Activated B cell treated with CpG ODN at 0.5 μM for 24 hours (primary cell): ENCODE measurements at regions not wholly inside any gene's neighbourhood (a gene's known extent, or its start where the extent isn't known, plus 50 kb on each side); places are given as distances from the start of the nearest gene placed in this dataset.

Experiments used
- ATAC-seq: fragments of 200-7000 bp; cut with Tn5 transposase; one replicate; pipeline ENCODE4 v1.10.0; 2021; ENCODE audit warnings: low read depth, mild to moderate bottlenecking, moderate library complexity
- CTCF ChIA-PET: fragments of 350-600 bp; sonication (Branson Sonifier 250); formaldehyde crosslinking; loops from one replicate; lab custom pipeline; 2021; ENCODE audit warnings: antibody characterized with exemption; lab: Charles Lee
- POLR2A ChIA-PET: fragments of 350-600 bp; sonication (Branson Sonifier 250); formaldehyde crosslinking; loops from one replicate; lab custom pipeline; 2021; ENCODE audit warnings: antibody characterized with exemption; lab: Charles Lee
- DNase-seq: peaks from one replicate; pipeline ENCODE4 v3.0.0; 2022
- H3K27ac Mint-ChIP-seq: one replicate; pipeline ENCODE4 v1.8.0; 2020; ENCODE audit warnings: mixed read lengths
- H3K27me3 Mint-ChIP-seq: one replicate; pipeline ENCODE4 v1.8.0; 2021; ENCODE audit warnings: mixed read lengths
- H3K36me3 Mint-ChIP-seq: one replicate; pipeline ENCODE4 v1.8.0; 2021; ENCODE audit warnings: low read depth, mixed read lengths
- H3K4me1 Mint-ChIP-seq: one replicate; pipeline ENCODE4 v1.8.0; 2021; ENCODE audit warnings: mixed read lengths
- H3K4me3 Mint-ChIP-seq: one replicate; pipeline ENCODE4 v1.8.0; 2020; ENCODE audit warnings: mild to moderate bottlenecking, mixed read lengths
- H3K9me3 Mint-ChIP-seq: one replicate; pipeline ENCODE4 v1.8.0; 2020; ENCODE audit warnings: mixed read lengths
- CTCF ChIP-seq: fragments of 200-600 bp; IDR thresholded peaks from one replicate; pipeline ENCODE4 v1.8.0; 2022; ENCODE audit warnings: antibody characterized with exemption, mild to moderate bottlenecking
- intact Hi-C: fragments of 100-400 bp; cut with micrococcal nuclease; formaldehyde crosslinking; loops from one replicate; pipeline ENCODE4 v1.15.1; 2024

GRCh38 chr10:3364768-3365480 is 192.3 kb upstream of the PITRM1 start:
- no peak for TF ChIP-seq CTCF
- peaks cover 2% of the 10 kb centered on the region for H3K36me3 Mint-ChIP-seq
- H3K9me3 Mint-ChIP-seq, result peaks cover 16% of the 10 kb centered on the region
- no peak overlapping the region for H3K4me3 Mint-ChIP-seq
- no peaks in the 10 kb centered on the region for H3K27me3 Mint-ChIP-seq
- ATAC-seq (no peak), DNase-seq (no peak)
- POLR2A ChIA-PET, result no interaction called here
- no peak overlapping the region for H3K27ac Mint-ChIP-seq
- CTCF ChIA-PET, result no interaction called here
- intact Hi-C loops, result no loop called here
- H3K4me1 Mint-ChIP-seq, result no peaks in the 10 kb centered on the region

GRCh38 chr10:3363311-3364045 is 190.9 kb upstream of the PITRM1 start:
- no peaks in the 10 kb centered on the region for H3K4me1 Mint-ChIP-seq
- intact Hi-C loops, result no loop called here
- peaks cover 2% of the 10 kb centered on the region for H3K36me3 Mint-ChIP-seq
- no peak overlapping the region for H3K27ac Mint-ChIP-seq
- no peak for ATAC-seq
- no peak for DNase-seq
- peaks cover 19% of the 10 kb centered on the region for H3K9me3 Mint-ChIP-seq
- no peak overlapping the region for H3K4me3 Mint-ChIP-seq
- CTCF ChIA-PET, result interaction anchor here (0.6 kb wide), 1 partner anchor 228 kb away, joined by 3 read pairs; no protein-coding TSS in a partner anchor
- H3K27me3 Mint-ChIP-seq, result no peaks in the 10 kb centered on the region
- POLR2A ChIA-PET, result no interaction called here
- no peak for TF ChIP-seq CTCF

- CTCF ChIA-PET, result no interaction called here
- peaks cover 22% of the 10 kb centered on the region for H3K9me3 Mint-ChIP-seq
Observed at GRCh38 chr10:3362394-3362793, 189.8 kb upstream of the PITRM1 start.

GRCh38 chr10:3361640-3362039 is 189.1 kb upstream of the PITRM1 start:
- no peak overlapping the region for H3K4me3 Mint-ChIP-seq
- H3K9me3 Mint-ChIP-seq, result peaks cover 22% of the 10 kb centered on the region
- DNase-seq (no peak), ATAC-seq (no peak)
- POLR2A ChIA-PET, result no interaction called here
- H3K36me3 Mint-ChIP-seq, result peaks cover 2% of the 10 kb centered on the region
- CTCF ChIA-PET, result no interaction called here
- peaks cover 4% of the 10 kb centered on the region for H3K4me1 Mint-ChIP-seq
- H3K27me3 Mint-ChIP-seq, result no peaks in the 10 kb centered on the region
- intact Hi-C loops, result no loop called here
- TF ChIP-seq CTCF, result no peak
- H3K27ac Mint-ChIP-seq, result no peak overlapping the region

More at GRCh38 chr10:3362394-3362793, 189.8 kb upstream of the PITRM1 start:
- no peak for TF ChIP-seq CTCF
- Mint-ChIP-seq H3K27me3 (no peaks in the 10 kb centered on the region), H3K27ac (no peak overlapping the region), H3K4me1 (peaks cover 4% of the 10 kb centered on the region), H3K4me3 (no peak overlapping the region), H3K36me3 (peaks cover 2% of the 10 kb centered on the region)
- intact Hi-C loops, result no loop called here
- POLR2A ChIA-PET, result no interaction called here
- no peak for ATAC-seq
- no peak for DNase-seq

GRCh38 chr10:3357737-3358136 is 185.2 kb upstream of the PITRM1 start:
- ATAC-seq, result no peak

More at GRCh38 chr10:3357737-3358136, 185.2 kb upstream of the PITRM1 start:
- Mint-ChIP-seq H3K4me3 (no peak overlapping the region), H3K9me3 (peaks cover 22% of the 10 kb centered on the region), H3K4me1 (peaks cover 7% of the 10 kb centered on the region), H3K27ac (no peak overlapping the region), H3K27me3 (no peaks in the 10 kb centered on the region), H3K36me3 (peaks cover 2% of the 10 kb centered on the region)
- intact Hi-C loops, result no loop called here
- TF ChIP-seq CTCF, result no peak
- no peak for DNase-seq
- POLR2A ChIA-PET, result no interaction called here
- CTCF ChIA-PET, result no interaction called here
